A673 (cell line): ENCODE measurements at regions not wholly inside any gene's neighbourhood (a gene's known extent, or its start where the extent isn't known, plus 50 kb on each side); places are given as distances from the start of the nearest gene placed in this dataset.
"Not testable (repeated sequence)": the region's sequence is repeated elsewhere in the genome, so short reads cannot be mapped to it uniquely, and the experiment has no call there.

Experiments
- BruUV-seq: library from RNA; stranded (reverse); fragments of 400-500 nt; replicated peaks from 2 replicates; lab custom pipeline; 2021; lab: Mats Ljungman, UMichigan
- CTCF ChIA-PET: fragments of 300-600 bp; sonication (Branson Sonifier 250); formaldehyde crosslinking; loops from one replicate; lab custom pipeline; 2022; ENCODE audit warnings: antibody characterized with exemption; lab: Charles Lee
- POLR2A ChIA-PET: fragments of 300-600 bp; sonication (Branson Sonifier 250); formaldehyde crosslinking; loops from one replicate; lab custom pipeline; 2022; ENCODE audit warnings: antibody characterized with exemption; ENCODE audit not compliant: low non-redundant PET; lab: Charles Lee
- DNase-seq: peaks from one replicate; pipeline ENCODE4 v3.0.0-alpha.2; 2015; ENCODE audit warnings: low spot score
- H3K27ac ChIP-seq: fragments of 200-600 bp; sonication (generic); 2 replicates; pipeline ENCODE4 v1.5.1; 2016; ENCODE audit warnings: mixed run types, low read depth, mild to moderate bottlenecking, mixed read lengths, antibody characterized with exemption, low read length; ENCODE audit not compliant: poor library complexity, severe bottlenecking
- H3K27me3 ChIP-seq: fragments of 200-600 bp; sonication (generic); replicated peaks from 2 replicates; pipeline ENCODE4 v1.6.1; 2017; ENCODE audit warnings: mixed run types, low read depth, mild to moderate bottlenecking, mixed read lengths, antibody characterized with exemption, low read length; ENCODE audit not compliant: insufficient read depth, poor library complexity
- H3K36me3 ChIP-seq: fragments of 200-600 bp; sonication (generic); 2 replicates; pipeline ENCODE4 v1.6.1; 2016; ENCODE audit warnings: mixed run types, mild to moderate bottlenecking, mixed read lengths, antibody characterized with exemption, low read length; ENCODE audit not compliant: insufficient read depth, poor library complexity, severe bottlenecking
- H3K4me1 ChIP-seq: fragments of 200-600 bp; sonication (generic); 2 replicates; pipeline ENCODE4 v1.6.1; 2017; ENCODE audit warnings: mixed run types, mild to moderate bottlenecking, mixed read lengths, antibody characterized with exemption, low read length; ENCODE audit not compliant: insufficient read depth, poor library complexity, severe bottlenecking
- H3K4me3 ChIP-seq: fragments of 200-600 bp; sonication (generic); 2 replicates; pipeline ENCODE4 v1.5.1; 2016; ENCODE audit warnings: low read depth, mixed run types, mild to moderate bottlenecking, mixed read lengths, low read length; ENCODE audit not compliant: poor library complexity, severe bottlenecking
- H3K9me3 ChIP-seq: fragments of 200-600 bp; sonication (generic); 2 replicates; pipeline ENCODE4 v1.6.1; 2016; ENCODE audit warnings: mixed run types, low read depth, mild to moderate bottlenecking, mixed read lengths, antibody characterized with exemption, low read length; ENCODE audit not compliant: poor library complexity, severe bottlenecking
- CTCF ChIP-seq: fragments of 300-800, 200-600 bp; sonication (generic); conservative IDR thresholded peaks from 2 replicates; pipeline ENCODE4 v1.5.1; 2017; ENCODE audit warnings: low read depth, mild to moderate bottlenecking, antibody characterized with exemption, low read length, moderate library complexity, mixed read lengths
- EZH2 ChIP-seq: fragments of 200-600 bp; sonication (generic); IDR thresholded peaks from 2 replicates; pipeline ENCODE4 v1.6.1; 2017; ENCODE audit warnings: borderline replicate concordance, low read depth, mild to moderate bottlenecking, mixed read lengths, antibody characterized with exemption, low read length; ENCODE audit not compliant: poor library complexity, severe bottlenecking
- intact Hi-C: fragments of 100-400 bp; cut with micrococcal nuclease; formaldehyde crosslinking; loops from one replicate; pipeline ENCODE4 v1.10.0; 2022; ENCODE audit not compliant: unreplicated experiment

GRCh38 chr6:21282360-21282759 lies 311.2 kb upstream of the SOX4 start:
- H3K4me3 ChIP-seq, DNase-seq, H3K27me3 ChIP-seq, H3K36me3 ChIP-seq, intact Hi-C loops, H3K27ac ChIP-seq, H3K4me1 ChIP-seq, BruUV-seq, POLR2A ChIA-PET, CTCF ChIA-PET, H3K9me3 ChIP-seq: not testable (repeated sequence)

- BruUV-seq, result no TSS peak
- no peak overlapping the region for H3K27ac ChIP-seq
- intact Hi-C loops, result no loop called here
- ChIA-PET CTCF (no interaction called here), POLR2A (no interaction called here)
- no peak for DNase-seq
- TF ChIP-seq CTCF (no peak), EZH2 (no peak)
- no peaks in the 10 kb centered on the region for H3K4me1 ChIP-seq
- H3K27me3 ChIP-seq, result no peaks in the 10 kb centered on the region
- no peaks in the 10 kb centered on the region for H3K9me3 ChIP-seq
- no peak overlapping the region for H3K4me3 ChIP-seq
- no peaks in the 10 kb centered on the region for H3K36me3 ChIP-seq
These were observed 309.4 kb upstream of the SOX4 start for GRCh38 chr6:21284166-21284565.

- Histone ChIP-seq H3K9me3 (no peaks in the 10 kb centered on the region), H3K27ac (no peak overlapping the region), H3K4me3 (no peak overlapping the region), H3K27me3 (no peaks in the 10 kb centered on the region), H3K36me3 (no peaks in the 10 kb centered on the region), H3K4me1 (no peaks in the 10 kb centered on the region)
- ChIA-PET CTCF (no interaction called here), POLR2A (no interaction called here)
- DNase-seq, result no peak
- no peak for TF ChIP-seq EZH2
- no peak for TF ChIP-seq CTCF
- intact Hi-C loops, result no loop called here
- no TSS peak for BruUV-seq
These were observed 308.8 kb upstream of the SOX4 start for GRCh38 chr6:21284706-21285105.

- no peak overlapping the region for H3K4me3 ChIP-seq
- POLR2A ChIA-PET, result no interaction called here
- H3K4me1 ChIP-seq, result no peaks in the 10 kb centered on the region
- H3K9me3 ChIP-seq, result no peaks in the 10 kb centered on the region
- intact Hi-C loops, result no loop called here
- no peaks in the 10 kb centered on the region for H3K27me3 ChIP-seq
- H3K36me3 ChIP-seq, result no peaks in the 10 kb centered on the region
- CTCF ChIA-PET, result no interaction called here
- no peak for DNase-seq
- BruUV-seq, result no TSS peak
- H3K27ac ChIP-seq, result no peak overlapping the region
- TF ChIP-seq EZH2, result no peak
- TF ChIP-seq CTCF, result no peak
These were observed 299.4 kb upstream of the SOX4 start for GRCh38 chr6:21294144-21294543.
